Activated CD8-positive, alpha-beta memory T cell treated with anti-CD3 and anti-CD28 coated beads for 48 hours (primary cell): ENCODE measurements at regions not wholly inside any gene's neighbourhood (a gene's known extent, or its start where the extent isn't known, plus 50 kb on each side); places are given as distances from the start of the nearest gene placed in this dataset.

Experiments
- DNase-seq, 3 experiments: peaks; one replicate each; pipeline ENCODE4 v3.0.0-alpha.2; 2020; ENCODE audit warnings: low read depth in 2 of 3, low spot score in 2 of 3

DNA sequence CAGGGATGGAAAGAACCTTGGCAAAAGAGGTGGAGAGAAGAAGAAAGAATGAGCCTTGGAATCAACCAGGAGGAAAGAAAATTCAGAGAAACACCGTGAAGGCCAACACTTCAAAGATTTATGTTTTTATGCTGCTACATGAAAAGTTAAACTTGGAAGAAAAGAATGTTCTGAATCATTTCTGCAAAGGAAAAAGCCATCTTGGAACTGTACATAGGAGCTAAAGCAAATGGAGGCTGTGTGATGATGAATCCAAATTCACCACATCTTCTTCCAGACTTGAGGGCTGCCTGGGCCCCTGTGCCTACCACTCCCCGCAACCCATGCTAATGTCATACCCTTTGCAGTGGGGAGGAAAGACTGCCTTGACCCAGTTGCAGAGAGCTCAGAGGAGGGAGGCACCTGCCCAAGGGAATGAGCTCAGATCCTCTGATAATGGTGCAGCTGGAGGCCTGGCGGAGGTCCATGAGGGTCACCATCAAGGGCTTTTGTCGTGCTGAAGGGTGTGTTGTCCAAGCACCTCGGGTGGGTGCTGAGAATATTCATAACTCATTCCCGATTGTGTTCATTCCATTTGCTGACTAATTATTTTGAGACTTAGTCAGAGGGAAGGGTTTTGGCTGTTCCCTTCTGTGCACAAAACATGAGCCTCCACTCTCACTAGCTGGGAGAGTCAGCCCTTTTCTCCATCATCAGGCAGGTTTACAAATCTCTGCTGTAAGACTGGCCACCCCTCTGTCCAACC lies 245.8 kb upstream of the JAG1 start:
- DNase-seq: no peak

DNA sequence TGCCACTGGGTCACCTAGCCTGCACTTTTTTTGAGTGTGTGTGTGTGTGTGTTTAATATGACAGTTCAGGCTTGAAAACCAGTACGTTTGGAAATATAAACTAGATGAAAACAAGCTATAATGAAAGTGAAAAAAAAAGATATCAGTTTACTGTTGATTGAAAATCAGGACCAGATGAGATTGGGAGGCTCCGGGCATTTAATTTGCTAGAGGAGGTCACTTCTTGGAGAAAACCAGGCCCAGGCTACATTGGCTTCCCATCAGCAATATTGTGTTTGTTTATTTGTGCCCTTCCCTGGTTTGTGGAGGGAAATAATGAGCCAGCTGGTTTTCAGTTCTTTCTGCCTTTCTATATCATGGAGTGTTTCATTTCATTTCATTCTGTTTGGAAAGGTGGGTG lies 246.6 kb upstream of the JAG1 start:
- no peak for DNase-seq

DNA sequence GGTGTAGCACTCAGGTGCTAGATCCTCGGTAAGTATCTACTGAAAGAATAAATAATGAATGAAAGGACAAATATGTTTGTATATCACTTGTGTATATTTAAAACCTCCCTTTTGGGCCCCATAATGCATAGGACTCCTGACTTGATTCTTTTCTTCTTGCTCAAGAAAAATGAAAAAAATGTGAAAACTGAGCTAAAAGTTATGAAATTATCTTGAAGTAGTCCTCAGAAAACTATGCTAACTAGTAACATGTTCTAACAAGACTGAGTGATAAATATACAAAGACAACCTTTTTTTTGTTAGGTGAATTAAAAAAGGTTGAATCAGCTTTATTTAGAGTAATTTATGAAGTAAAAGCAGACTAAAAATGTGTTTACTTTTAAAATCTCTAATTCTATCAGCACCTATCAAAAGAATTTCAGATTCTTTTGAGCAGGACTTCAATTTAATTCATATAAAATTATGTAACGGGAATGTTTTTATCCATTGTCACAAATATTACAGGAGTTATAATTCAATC lies 247.8 kb upstream of the JAG1 start:
- DNase-seq: no peak

DNA sequence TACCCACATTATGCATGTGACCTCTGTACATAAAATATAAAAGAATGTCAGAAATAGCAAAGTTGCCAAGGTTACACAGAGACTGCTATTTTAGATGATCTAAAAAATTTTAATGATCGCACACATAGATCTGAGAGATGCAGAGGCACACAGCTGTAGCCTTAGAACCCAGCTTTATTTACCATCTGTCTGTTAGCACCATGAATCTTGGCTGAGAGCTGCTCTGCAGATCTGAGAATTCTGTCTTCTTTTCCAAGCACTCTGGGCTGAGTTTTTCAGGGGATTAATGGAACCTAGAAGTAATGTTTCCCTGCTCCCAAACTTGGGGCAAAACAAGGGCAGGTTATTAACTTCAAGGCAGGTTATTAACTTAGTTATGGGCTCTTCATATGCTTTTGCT lies 248.7 kb upstream of the JAG1 start:
- no peak for DNase-seq

DNA sequence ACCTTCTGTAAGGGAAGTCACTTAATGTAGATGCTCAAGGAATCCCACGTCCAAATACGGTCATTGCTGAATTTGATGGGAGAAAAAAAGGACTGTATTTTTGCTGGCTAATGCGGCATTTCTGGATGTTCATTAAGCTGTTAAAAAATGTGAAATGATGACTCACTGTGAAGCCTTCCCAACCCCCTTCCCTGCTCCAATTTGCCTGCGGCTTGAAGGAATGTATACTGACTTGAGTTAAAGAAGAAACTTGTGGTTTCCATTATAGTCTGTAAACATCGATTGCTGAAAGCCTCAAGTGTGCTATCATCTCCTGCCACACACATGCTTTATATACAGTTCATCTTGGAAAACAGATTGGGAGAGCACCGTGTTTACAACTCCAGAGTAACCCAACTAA lies 249.1 kb upstream of the JAG1 start:
- no peak for DNase-seq

DNA sequence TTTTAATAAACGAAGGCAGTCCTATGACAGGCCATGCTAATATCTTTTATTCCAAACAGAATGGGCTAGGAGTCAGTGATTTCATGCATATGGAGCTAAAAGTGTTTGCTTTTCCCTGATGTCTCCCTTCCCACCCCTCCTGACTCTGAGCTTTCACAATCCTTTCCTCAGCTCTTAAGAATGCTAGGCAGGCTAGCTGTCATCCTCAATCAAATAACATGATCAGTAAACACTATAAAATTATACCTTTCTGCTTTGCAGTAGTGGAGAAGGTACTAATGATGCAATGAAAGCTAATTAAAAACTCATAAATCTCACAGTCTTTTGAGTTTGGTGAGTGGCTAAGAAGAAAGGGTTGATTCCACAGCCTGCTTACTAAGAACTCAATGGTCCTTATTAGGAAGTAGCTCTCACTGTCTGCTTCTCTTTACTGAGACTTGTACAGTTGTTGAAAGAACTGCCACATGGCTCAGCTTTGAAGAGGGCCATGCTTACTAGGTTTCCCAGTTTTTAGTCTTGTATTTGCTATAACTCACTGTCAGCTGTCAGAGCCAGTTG lies 250.9 kb upstream of the JAG1 start:
- DNase-seq: no peak

DNA sequence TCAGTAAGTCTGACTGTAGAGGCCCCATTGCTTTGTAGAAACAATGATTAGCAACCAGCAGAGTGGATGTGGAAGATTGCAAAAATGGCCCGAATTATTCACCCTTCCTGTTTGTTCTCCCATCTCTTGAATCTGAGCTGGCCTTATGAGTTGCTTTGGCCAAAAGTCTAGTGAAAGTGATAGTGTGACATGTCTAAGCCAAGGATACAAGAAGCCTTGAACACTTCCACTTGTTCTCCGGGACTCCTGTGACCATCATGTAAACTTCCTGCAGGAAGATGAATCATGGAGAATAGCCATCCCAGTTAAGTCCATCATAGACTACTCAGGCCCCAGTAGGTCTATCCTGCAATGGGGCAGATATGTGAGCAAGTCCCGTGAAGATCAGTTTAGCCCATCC lies 252.0 kb upstream of the JAG1 start:
- DNase-seq: no peak

DNA sequence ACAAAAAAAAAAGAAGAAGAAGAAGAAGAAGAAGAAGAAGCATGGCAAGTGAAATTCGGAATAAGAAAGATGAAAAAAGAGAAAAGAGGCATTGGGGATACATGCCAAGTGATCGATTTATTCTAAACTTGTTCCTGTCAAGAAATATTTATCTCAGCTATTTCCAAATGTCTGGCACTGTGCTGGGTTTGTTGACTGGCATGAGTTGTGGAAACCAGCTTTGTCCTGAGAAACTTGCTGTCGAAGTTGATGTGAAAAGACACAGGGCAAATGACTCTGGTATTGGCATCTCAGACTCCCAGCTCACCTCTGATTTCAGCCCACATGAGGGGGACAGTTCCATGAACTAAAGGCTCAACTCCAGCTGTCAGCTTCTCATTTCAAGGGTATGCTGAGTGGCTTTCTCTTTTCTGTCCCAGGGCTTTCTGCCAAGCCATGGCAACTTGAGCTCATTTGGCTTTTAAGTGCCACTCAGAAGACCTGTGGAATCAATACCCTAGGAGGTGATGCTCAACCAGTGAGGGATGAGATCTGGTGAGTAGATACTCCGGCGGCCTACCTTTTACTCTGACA lies 253.3 kb upstream of the JAG1 start:
- DNase-seq: no peak

DNA sequence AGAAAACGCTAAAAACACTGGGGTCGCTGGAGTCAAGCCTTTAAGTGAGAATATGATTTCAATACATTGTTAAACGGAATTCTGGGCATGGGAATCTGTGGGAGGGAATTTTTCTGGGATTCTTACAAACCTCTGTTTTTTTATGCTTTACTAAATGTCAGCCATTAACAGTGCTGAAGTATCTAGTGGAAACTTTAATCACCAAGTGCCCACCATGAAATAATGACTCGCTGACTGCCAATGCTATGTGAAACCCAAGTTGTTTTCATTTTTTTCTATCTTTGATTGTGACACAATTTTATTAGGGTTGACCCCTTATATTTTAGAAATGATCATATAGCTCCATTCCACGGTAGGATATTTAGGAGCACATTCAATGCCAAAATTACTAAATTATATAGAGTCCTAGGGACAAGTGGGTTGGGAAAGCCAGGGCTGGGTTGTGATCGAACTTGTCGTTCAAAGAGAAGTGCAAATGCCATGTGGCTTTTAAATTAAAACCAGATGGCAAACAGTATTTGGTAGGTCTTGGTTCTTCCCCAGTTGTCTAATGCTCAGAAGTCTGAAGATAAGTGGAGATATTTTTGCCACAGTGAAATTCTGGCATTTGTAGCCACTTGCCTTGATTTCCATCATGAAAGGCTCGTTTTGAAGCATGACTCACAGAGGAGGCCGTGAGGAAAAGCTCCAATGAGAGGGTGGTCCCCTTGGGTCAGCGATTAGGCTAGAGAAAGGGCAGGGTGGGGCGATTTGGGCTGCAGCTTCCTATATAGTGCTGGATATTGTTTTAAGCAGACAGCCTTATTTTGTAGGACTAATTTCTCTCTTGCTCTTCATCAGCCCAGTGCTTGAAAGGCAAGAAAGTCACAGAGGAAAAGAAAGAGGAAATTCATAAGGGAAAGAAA lies 254.4 kb upstream of the JAG1 start:
- DNase-seq: no peak

DNA sequence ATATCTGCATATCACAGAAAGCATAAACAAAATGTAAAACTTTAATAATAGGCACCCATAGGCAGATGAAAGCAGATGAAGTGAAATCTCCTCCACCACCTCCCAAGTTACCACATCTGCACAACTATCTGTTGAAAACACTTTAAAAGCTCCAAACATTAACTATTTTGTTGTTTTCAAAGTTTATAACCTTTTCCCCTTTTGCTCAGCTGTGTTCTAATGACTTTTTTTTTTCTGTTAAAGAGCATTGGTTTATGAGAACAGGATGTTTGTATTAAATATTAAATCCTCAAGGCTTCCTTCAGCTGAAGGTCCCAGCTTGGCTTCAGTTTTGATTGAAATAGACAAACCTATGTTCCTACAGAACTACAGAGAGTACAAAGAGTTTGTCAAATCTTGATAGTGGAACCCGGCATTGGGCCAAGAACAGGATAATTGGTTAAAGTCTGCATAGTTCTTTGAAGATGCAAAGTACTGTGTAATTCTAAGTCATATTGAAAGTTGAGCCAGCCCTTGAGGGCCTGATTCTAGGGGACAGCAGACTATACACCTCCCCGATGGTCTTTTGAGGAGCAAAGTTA lies 255.1 kb upstream of the JAG1 start:
- DNase-seq: no peak

DNA sequence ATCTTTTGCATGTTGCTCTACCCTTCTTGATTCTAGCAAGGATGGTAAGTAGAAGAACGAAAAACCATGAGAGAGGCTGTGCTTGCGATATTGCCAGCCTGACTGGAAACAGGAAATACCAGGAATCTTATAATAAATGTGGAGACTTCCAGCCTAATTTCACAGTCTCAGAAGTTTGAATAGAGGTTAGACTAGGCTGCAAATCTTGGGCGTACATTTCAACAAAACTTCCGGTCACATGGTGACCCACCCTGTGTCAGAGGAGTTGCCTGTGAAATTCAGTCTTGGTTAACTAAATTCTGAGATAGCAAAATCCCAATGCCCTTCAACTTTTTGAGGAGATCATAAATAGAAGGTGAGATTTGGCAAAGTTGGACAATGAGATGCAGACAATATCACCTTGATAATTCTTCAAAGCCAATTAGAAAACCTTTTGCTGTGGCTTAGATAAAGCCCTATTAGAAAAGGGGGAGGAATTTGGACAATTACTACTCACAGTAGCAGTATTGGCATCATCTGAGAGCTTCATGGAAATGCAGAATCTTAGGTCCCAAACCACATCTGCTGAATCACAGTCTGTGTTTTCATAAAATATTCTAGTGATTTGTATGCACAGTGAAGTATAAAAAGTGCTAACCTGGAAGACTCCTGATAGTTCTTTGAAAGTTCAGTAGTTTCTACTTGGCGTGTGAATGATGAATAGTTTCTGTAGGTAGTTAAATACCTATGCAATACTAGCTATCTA lies 262.0 kb upstream of the JAG1 start:
- DNase-seq: no peak

DNA sequence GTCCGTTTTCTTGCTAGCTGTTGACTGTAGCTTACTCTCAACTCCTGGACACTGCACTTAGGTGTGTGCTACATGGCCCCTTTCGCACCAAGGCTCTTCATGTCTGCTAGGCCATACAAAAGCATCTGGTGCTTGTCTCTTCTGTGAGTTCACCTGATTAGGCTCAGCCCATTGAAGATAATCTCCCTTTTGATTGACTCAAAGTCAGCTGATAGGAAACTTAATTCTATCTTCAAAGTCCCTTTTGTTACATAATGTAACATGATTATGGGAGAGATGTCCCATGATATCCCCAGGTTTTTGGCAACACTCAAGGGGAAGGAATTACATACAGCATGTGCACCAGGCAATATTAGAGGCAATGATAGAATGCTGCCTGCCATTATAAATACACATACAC lies 263.0 kb upstream of the JAG1 start:
- DNase-seq: no peak

DNA sequence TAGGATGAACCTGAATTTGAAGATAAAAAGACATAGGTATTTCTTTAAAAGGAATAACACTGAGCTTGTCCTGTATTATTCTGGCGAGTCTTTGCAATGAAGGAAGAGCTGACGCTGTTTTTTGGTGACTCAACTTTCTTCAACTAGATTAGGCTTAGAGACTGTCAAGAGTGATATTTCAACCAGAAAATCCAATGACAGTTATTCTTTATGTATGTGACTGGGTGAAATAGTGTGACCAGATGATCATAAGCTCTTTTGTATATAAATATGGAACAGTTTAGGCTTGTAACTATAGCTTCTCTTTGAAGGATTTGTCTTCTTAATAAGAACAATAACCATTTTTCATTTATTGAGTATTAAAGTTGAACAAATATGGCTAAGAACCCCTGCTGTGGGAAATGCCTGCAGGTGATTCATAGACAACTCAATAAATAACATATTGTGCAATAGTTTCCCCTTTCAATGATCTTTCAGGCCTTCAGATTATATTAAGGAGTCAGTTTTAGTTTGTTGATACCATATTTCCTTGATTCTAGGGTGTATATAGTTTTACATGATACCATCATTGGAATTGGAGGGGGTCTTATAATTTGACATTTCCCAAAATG lies 265.6 kb upstream of the JAG1 start:
- DNase-seq: no peak

DNA sequence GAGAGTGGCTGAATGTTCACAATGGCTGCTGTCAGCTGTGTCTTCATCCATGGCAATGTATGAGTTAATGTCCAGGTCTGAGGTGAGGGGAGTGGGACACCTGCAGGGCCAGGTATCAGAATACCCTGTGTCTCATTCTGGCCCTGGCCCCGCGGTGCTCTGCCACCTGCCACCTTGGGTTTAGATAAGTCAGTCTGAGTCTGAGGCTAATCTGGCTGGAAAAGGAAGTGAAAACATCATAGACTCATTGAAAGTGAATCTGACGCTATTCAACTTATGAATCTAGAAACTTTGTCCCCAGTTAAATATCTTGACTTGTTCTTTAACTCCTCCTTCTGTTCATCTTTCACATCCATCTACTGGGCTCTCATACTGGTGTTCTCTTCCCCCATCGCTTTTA lies 267.1 kb upstream of the JAG1 start:
- no peak for DNase-seq

DNA sequence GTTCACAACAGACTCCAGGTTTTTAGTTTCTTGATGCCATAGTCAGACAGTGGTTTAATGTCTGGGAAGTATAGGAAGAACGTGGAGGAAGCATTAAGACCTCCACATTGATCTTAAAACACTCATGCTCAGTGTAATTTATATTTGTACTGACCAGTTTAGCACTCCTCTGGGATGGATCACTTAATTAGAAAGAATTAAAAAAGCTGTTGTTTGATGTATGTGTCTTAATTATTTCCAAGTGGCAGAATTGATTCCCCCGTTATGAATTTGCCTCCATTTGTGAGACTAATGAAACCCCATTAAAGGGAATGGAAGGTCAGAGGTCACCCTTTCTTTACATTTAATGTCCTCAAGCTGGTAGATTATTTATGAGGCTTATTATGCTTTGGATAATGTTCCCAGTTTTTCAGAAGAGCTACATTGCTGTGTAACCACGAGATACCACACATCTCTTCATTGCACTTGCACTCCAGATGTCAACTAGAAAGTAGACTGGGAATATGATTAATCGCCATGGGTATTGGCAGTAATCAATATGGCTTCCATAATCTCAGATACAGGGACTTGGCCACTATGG lies 270.0 kb upstream of the JAG1 start:
- DNase-seq: no peak

DNA sequence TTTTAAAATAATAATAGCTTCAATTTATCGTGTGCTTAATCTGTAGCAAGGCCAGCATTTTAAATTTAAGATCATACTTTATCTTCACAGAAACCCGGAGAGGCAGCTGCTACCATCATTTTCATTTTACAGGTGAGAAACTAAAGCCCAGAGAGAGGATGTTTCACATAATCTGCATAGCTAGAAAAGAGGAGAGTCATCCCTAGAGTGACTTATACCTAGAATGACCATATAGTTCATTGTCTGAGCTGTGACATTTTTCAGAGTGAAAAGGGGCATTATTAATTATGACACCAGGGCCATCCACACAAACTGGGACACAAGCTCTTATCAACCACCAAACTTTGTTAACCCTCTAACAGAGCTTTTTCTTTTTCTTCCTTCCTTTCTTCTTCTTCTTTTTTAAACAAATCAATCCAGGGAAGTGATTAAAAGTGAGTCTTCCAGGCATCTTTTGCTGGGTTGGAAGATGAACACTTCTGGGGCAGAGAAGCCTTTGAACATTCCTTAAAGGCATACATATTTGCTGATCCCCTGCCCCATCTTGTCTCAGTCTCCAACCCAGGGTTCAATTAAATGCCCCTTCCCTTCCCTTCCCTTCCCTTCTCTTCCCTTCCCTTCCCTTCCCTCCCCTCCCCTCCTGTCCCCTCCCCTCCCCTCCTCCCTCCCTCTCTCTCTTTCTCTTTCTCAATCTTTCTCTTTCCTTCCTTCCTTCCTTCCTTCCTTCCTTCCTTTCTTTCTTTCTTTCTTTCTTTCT lies 272.5 kb upstream of the JAG1 start:
- no peak for DNase-seq

DNA sequence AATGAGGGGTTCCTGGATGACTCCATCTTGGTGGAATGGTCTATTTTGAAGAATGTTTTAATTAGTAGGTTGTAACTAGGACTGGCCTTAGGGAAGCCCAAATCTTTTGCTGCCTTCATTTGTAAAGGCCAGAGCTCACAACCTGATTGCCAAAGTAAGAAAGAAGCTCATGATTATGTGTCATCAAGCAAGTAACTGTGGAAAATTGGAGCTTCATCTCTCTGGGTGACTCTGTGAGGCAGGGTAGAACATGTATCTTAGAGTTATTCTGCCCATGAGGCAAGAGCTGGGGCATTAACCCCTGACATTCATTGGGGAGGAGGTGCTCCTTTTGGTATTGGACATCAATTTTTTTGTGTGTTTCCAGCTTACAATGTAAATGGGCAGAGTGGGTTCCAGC lies 273.9 kb upstream of the JAG1 start:
- DNase-seq: no peak

DNA sequence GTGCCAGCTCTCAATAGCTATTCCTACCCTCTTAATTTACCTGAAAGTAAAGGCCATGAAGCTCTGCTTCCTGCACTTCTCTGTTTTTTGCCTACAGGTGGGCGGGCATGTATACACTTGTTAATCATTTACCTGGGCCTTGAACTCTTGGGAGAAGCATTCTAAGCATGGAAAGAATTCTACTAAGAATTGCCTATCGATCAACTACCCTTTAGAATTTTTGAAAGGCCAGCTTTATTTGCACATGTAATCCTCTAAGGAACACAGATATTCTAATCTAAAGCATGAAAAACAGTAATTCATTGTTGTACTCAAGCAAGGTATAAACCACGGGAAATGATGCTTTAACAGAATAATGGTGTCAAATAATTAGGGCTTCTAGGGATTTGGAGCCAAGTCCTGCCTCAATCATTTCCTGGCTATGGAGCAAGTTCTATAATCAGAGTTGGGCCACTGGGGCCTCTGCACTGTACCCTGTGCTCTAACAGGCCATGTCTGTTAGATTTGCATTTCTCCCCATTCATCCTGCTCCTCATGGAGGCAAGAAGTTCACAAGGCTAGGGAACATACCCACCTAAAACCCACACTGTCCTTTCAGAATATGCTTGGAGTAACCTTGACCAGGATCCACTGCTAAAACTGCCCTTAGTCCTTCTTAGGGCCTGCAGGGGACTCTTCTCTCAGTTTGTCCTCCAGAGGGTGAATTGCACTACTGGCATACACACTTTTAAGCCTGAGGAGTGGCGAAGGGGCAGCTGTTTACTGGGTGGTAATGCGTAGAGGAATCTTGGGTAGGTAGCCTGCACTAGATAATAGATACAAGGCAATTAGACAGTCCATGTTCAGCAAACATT lies 276.4 kb upstream of the JAG1 start:
- DNase-seq: no peak
